ENCODE measurements at regions not wholly inside any gene's neighbourhood (a gene's known extent, or its start where the extent isn't known, plus 50 kb on each side); places are given as distances from the start of the nearest gene placed in this dataset.

DNA sequence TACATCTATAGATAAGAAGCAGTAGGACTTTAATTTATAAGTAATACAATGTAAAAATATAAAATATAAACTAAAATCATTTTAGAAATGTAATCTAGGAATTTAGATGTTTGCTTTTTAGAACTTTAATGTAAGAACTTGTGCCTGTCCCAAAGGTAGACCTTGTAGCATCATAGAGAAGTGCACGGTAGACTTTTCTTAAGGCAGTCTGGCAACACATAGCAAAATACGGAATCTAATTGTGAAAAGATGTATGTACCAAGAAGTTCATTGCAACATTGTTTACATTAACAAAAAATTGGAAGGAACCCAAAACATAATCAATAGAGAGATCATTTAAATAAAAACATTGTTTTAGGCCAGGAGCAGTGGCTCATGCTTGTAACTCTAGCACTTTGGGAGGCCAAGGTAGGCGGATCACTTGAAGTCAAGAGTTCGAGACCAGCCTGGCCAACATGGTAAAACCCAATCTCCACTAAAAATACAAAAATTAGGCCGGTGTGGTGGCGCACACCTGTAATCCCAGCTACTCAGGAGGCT, 84.6 kb upstream of the SMIM15 start:
- TF ChIP-seq EP300 (IDR thresholded peaks at IDR 0.05) (no peak), CTCF (IDR thresholded peaks at IDR 0.05) (no peak), POLR2A (IDR thresholded peaks at IDR 0.05) (no peak)
